Common myeloid progenitor, CD34-positive (primary cell): ENCODE measurements at regions not wholly inside any gene's neighbourhood (a gene's known extent, or its start where the extent isn't known, plus 50 kb on each side); places are given as distances from the start of the nearest gene placed in this dataset.

Source experiments
- CTCF ChIA-PET: fragments of 350-600 bp; sonication (Branson Sonifier 250); formaldehyde crosslinking; loops from one replicate; lab custom pipeline; 2021; ENCODE audit warnings: antibody characterized with exemption; lab: Charles Lee
- POLR2A ChIA-PET: fragments of 350-600 bp; sonication (Branson Sonifier 250); formaldehyde crosslinking; loops from one replicate; lab custom pipeline; 2021; ENCODE audit warnings: antibody characterized with exemption; lab: Charles Lee
- DNase-seq, 3 donors: peaks; one replicate each; pipeline versions ENCODE4 v3.0.0 to v3.0.0-alpha.2; 2013
- H3K27ac ChIP-seq, 2 experiments: 1 replicate in 1 of 2; 2 replicates in 1 of 2; pipeline ENCODE4 v1.7.0; 2013; ENCODE audit warnings: inconsistent platforms in 2 of 2, low read length in 2 of 2, mild to moderate bottlenecking in 2 of 2, low read depth in 1 of 2, moderate library complexity in 1 of 2; ENCODE audit not compliant: severe bottlenecking in 2 of 2, insufficient read depth in 1 of 2, poor library complexity in 1 of 2
- H3K27me3 ChIP-seq, 5 experiments: replicated peaks in 2 of 5; 1 replicate in 3 of 5; 2 replicates in 2 of 5; pipeline versions ENCODE4 v1.6.1 to v1.7.0; 2013; ENCODE audit warnings: low read length in 4 of 5, mild to moderate bottlenecking in 2 of 5, moderate library complexity in 2 of 5, inconsistent platforms in 1 of 5; ENCODE audit not compliant: insufficient read depth in 5 of 5, control insufficient read depth in 4 of 5
- H3K36me3 ChIP-seq, 4 experiments: 1 replicate in 2 of 4; 2 replicates in 2 of 4; pipeline versions ENCODE4 v1.6.1 to v1.7.0; 2013; ENCODE audit warnings: low read length in 3 of 4, control low read depth in 1 of 4, mild to moderate bottlenecking in 1 of 4; ENCODE audit not compliant: control insufficient read depth in 4 of 4, insufficient read depth in 4 of 4
- H3K4me1 ChIP-seq, 4 experiments: 1 replicate in 3 of 4; 2 replicates in 1 of 4; pipeline versions ENCODE4 v1.6.1 to v1.7.1; 2013; ENCODE audit warnings: low read length in 3 of 4, mild to moderate bottlenecking in 3 of 4, control low read depth in 1 of 4, inconsistent platforms in 1 of 4, moderate library complexity in 1 of 4; ENCODE audit not compliant: control insufficient read depth in 4 of 4, insufficient read depth in 4 of 4; ENCODE audit errors: control extremely low read depth in 1 of 4
- H3K4me3 ChIP-seq, 7 experiments: 1 replicate in 4 of 7; 2 replicates in 3 of 7; pipeline versions ENCODE4 v1.5.1 to v1.7.0; 2013; ENCODE audit warnings: mild to moderate bottlenecking in 7 of 7, low read length in 6 of 7, moderate library complexity in 6 of 7, inconsistent platforms in 2 of 7, low read depth in 2 of 7, control low read depth in 1 of 7; ENCODE audit not compliant: insufficient read depth in 4 of 7, control insufficient read depth in 1 of 7; ENCODE audit errors: extremely low read depth in 1 of 7
- H3K9me3 ChIP-seq, 5 experiments: 1 replicate in 4 of 5; 2 replicates in 1 of 5; pipeline versions ENCODE4 v1.6.1 to v1.7.1; 2013; ENCODE audit warnings: low read length in 4 of 5, mild to moderate bottlenecking in 2 of 5, inconsistent platforms in 1 of 5, low read depth in 1 of 5, moderate library complexity in 1 of 5; ENCODE audit not compliant: control insufficient read depth in 4 of 5, insufficient read depth in 2 of 5; ENCODE audit errors: control extremely low read depth in 1 of 5
- WGBS: methylation state at CpG from one replicate; pipeline ENCODE4 v1.1.5; 2013; ENCODE audit not compliant: insufficient coverage; 5-methylcytosine and 5-hydroxymethylcytosine counted together

GRCh38 chr4:137067735-137068134, 464.6 kb downstream of the PCDH18 start:
- Histone ChIP-seq H3K9me3 (no peaks in the 10 kb centered on the region), H3K36me3 (no peaks in the 10 kb centered on the region), H3K27me3 (no peaks in the 10 kb centered on the region), H3K27ac (no peak overlapping the region), H3K4me3 (no peak overlapping the region), H3K4me1 (no peaks in the 10 kb centered on the region)
- POLR2A ChIA-PET = no interaction called here
- no peak for DNase-seq
- WGBS = 100% methylated on average over 1 of the region's 1 CpG
- CTCF ChIA-PET = interaction anchor here (1.1 kb wide), 1 partner anchor 15 kb away, joined by 3 read pairs; no protein-coding TSS in a partner anchor

- DNase-seq = no peak
These were observed 467.0 kb downstream of the PCDH18 start for GRCh38 chr4:137065311-137065710.

GRCh38 chr4:137063961-137064360, 468.3 kb downstream of the PCDH18 start:
- ChIA-PET POLR2A (no interaction called here), CTCF (no interaction called here)
- Histone ChIP-seq H3K4me1 (no peaks in the 10 kb centered on the region), H3K27ac (no peak overlapping the region), H3K9me3 (no peaks in the 10 kb centered on the region), H3K4me3 (no peak overlapping the region), H3K36me3 (no peaks in the 10 kb centered on the region), H3K27me3 (no peaks in the 10 kb centered on the region)
- DNase-seq = no peak
- WGBS = no CpG with 5 or more reads among the region's 2 CpGs

More at GRCh38 chr4:137065311-137065710, 467.0 kb downstream of the PCDH18 start:
- Histone ChIP-seq H3K27me3 (no peaks in the 10 kb centered on the region), H3K4me3 (no peak overlapping the region), H3K36me3 (no peaks in the 10 kb centered on the region), H3K4me1 (no peaks in the 10 kb centered on the region), H3K9me3 (no peaks in the 10 kb centered on the region), H3K27ac (no peak overlapping the region)
- POLR2A ChIA-PET = no interaction called here
- CTCF ChIA-PET = no interaction called here
- no CpG with 5 or more reads among the region's 1 CpG for WGBS

GRCh38 chr4:137043184-137043583, 489.1 kb downstream of the PCDH18 start:
- H3K36me3 ChIP-seq = no peaks in the 10 kb centered on the region
- H3K27ac ChIP-seq = no peak overlapping the region
- no peaks in the 10 kb centered on the region for H3K4me1 ChIP-seq
- H3K9me3 ChIP-seq = no peaks in the 10 kb centered on the region
- CTCF ChIA-PET = no interaction called here
- POLR2A ChIA-PET = no interaction called here
- no peak for DNase-seq
- H3K4me3 ChIP-seq = no peak overlapping the region
- WGBS = no CpG with 5 or more reads among the region's 2 CpGs
- no peaks in the 10 kb centered on the region for H3K27me3 ChIP-seq

GRCh38 chr4:137039370-137039769, 492.9 kb downstream of the PCDH18 start:
- CTCF ChIA-PET = no interaction called here
- 68% methylated on average over 2 of the region's 3 CpGs for WGBS

GRCh38 chr4:137032222-137032621, 500.1 kb downstream of the PCDH18 start:
- H3K4me3 ChIP-seq = no peak overlapping the region
- H3K27me3 ChIP-seq = no peaks in the 10 kb centered on the region
- peak in 2 of 3 donors; percentile 6 to 10 for DNase-seq
- no peaks in the 10 kb centered on the region for H3K4me1 ChIP-seq
- H3K9me3 ChIP-seq = no peaks in the 10 kb centered on the region
- ChIA-PET POLR2A (no interaction called here), CTCF (no interaction called here)
- H3K27ac ChIP-seq = no peak overlapping the region
- H3K36me3 ChIP-seq = no peaks in the 10 kb centered on the region

More at GRCh38 chr4:137039370-137039769, 492.9 kb downstream of the PCDH18 start:
- POLR2A ChIA-PET = no interaction called here
- Histone ChIP-seq H3K27ac (no peak overlapping the region), H3K9me3 (no peaks in the 10 kb centered on the region), H3K4me1 (no peaks in the 10 kb centered on the region), H3K4me3 (no peak overlapping the region), H3K27me3 (no peaks in the 10 kb centered on the region), H3K36me3 (no peaks in the 10 kb centered on the region)
- no peak for DNase-seq

- Histone ChIP-seq H3K9me3 (no peaks in the 10 kb centered on the region), H3K4me1 (no peaks in the 10 kb centered on the region), H3K36me3 (no peaks in the 10 kb centered on the region), H3K4me3 (no peak overlapping the region), H3K27ac (no peak overlapping the region), H3K27me3 (no peaks in the 10 kb centered on the region)
- 60% methylated on average over 1 of the region's 3 CpGs for WGBS
- DNase-seq = no peak
- CTCF ChIA-PET = no interaction called here
- POLR2A ChIA-PET = no interaction called here
These were observed 503.3 kb downstream of the PCDH18 start for GRCh38 chr4:137029026-137029425.
